ENCODE measurements at regions not wholly inside any gene's neighbourhood (a gene's known extent, or its start where the extent isn't known, plus 50 kb on each side); places are given as distances from the start of the nearest gene placed in this dataset.
"Not testable (repeated sequence)": the region's sequence is repeated elsewhere in the genome, so short reads cannot be mapped to it uniquely, and the experiment has no call there.

- DNase-seq (ENCODE audit: low spot score) = no peak
These were observed 88.3 kb upstream of the KCNQ5 start for GRCh38 chr6:72533606-72534005.

- DNase-seq (ENCODE audit: low spot score) = no peak
These were observed 87.6 kb upstream of the KCNQ5 start for GRCh38 chr6:72534236-72534635.

GRCh38 chr6:72535124-72535523 is 86.7 kb upstream of the KCNQ5 start:
- DNase-seq (ENCODE audit: low spot score) = no peak

GRCh38 chr6:72547020-72547419 is 74.8 kb upstream of the KCNQ5 start:
- DNase-seq (ENCODE audit: low spot score) = no peak

- no peak for DNase-seq (ENCODE audit: low spot score)
These were observed 70.4 kb upstream of the KCNQ5 start for GRCh38 chr6:72551470-72551869.

GRCh38 chr6:72552938-72553337 is 68.9 kb upstream of the KCNQ5 start:
- DNase-seq (ENCODE audit: low spot score) = no peak

- DNase-seq (ENCODE audit: low spot score) = no peak
These were observed 68.0 kb upstream of the KCNQ5 start for GRCh38 chr6:72553531-72554511.

- DNase-seq (ENCODE audit: low spot score) = no peak
These were observed 67.1 kb upstream of the KCNQ5 start for GRCh38 chr6:72554761-72555221.

GRCh38 chr6:72559067-72559466 is 62.8 kb upstream of the KCNQ5 start:
- DNase-seq (ENCODE audit: low spot score) = no peak

- no peak for DNase-seq (ENCODE audit: low spot score)
These were observed 62.3 kb upstream of the KCNQ5 start for GRCh38 chr6:72559555-72559954.

GRCh38 chr6:72560721-72561593 is 60.9 kb upstream of the KCNQ5 start:
- no peak for DNase-seq (ENCODE audit: low spot score)

GRCh38 chr6:72561629-72562028 is 60.2 kb upstream of the KCNQ5 start:
- no peak for DNase-seq (ENCODE audit: low spot score)

- DNase-seq (ENCODE audit: low spot score) = no peak
These were observed 57.6 kb upstream of the KCNQ5 start for GRCh38 chr6:72564231-72564630.

GRCh38 chr6:72571993-72572392 is 49.9 kb upstream of the KCNQ5 start:
- not testable (repeated sequence) for DNase-seq (ENCODE audit: low spot score)

All from D341Med (cell line).